Adipocyte (in vitro differentiated cells): ENCODE measurements at regions not wholly inside any gene's neighbourhood (a gene's known extent, or its start where the extent isn't known, plus 50 kb on each side); places are given as distances from the start of the nearest gene placed in this dataset.

Experiments used
- DNase-seq: peaks from one replicate; pipeline ENCODE4 v3.0.0-alpha.2; 2015; ENCODE audit warnings: low read depth
- H3K27me3 ChIP-seq: replicated peaks from 2 replicates; pipeline ENCODE4 v1.7.0; 2013; ENCODE audit warnings: mild to moderate bottlenecking, low read length, moderate library complexity; ENCODE audit not compliant: control insufficient read depth, insufficient read depth
- H3K36me3 ChIP-seq: 2 replicates; pipeline ENCODE4 v1.7.0; 2013; ENCODE audit warnings: low read length, mild to moderate bottlenecking, moderate library complexity; ENCODE audit not compliant: control insufficient read depth, insufficient read depth, severe bottlenecking
- H3K4me1 ChIP-seq: 2 replicates; pipeline ENCODE4 v1.7.0; 2013; ENCODE audit warnings: mild to moderate bottlenecking, low read length, moderate library complexity; ENCODE audit not compliant: control insufficient read depth, insufficient read depth
- H3K4me3 ChIP-seq: 2 replicates; pipeline ENCODE4 v1.7.0; 2013; ENCODE audit warnings: mild to moderate bottlenecking, low read length, moderate library complexity
- H3K9ac ChIP-seq: 2 replicates; pipeline ENCODE4 v1.7.0; 2013; ENCODE audit warnings: mild to moderate bottlenecking, low read length, moderate library complexity
- H3K9me3 ChIP-seq: 2 replicates; pipeline ENCODE4 v1.7.0; 2013; ENCODE audit warnings: mild to moderate bottlenecking, low read length, moderate library complexity; ENCODE audit not compliant: control insufficient read depth

DNA sequence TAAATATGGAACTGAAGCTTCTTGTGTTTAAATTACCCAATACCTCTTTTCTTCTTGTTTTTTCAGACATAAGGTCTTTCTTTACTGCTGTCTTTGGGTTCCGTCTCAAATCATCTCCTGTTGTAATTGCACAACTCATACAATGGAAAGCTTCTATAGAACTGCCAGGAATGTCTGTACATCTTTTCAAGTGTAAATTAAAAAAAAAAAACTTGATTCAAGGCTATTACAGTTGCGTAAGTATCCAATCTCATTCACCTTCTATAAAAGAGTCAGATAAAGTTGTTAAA is 243.5 kb downstream of the ICE1 start:
- H3K9me3 ChIP-seq = no peaks in the 10 kb centered on the region
- no peaks in the 10 kb centered on the region for H3K27me3 ChIP-seq
- no peaks in the 10 kb centered on the region for H3K36me3 ChIP-seq
- H3K4me3 ChIP-seq = no peak overlapping the region
- no peak for DNase-seq
- peaks cover 9% of the 10 kb centered on the region for H3K4me1 ChIP-seq
- no peak overlapping the region for H3K9ac ChIP-seq

DNA sequence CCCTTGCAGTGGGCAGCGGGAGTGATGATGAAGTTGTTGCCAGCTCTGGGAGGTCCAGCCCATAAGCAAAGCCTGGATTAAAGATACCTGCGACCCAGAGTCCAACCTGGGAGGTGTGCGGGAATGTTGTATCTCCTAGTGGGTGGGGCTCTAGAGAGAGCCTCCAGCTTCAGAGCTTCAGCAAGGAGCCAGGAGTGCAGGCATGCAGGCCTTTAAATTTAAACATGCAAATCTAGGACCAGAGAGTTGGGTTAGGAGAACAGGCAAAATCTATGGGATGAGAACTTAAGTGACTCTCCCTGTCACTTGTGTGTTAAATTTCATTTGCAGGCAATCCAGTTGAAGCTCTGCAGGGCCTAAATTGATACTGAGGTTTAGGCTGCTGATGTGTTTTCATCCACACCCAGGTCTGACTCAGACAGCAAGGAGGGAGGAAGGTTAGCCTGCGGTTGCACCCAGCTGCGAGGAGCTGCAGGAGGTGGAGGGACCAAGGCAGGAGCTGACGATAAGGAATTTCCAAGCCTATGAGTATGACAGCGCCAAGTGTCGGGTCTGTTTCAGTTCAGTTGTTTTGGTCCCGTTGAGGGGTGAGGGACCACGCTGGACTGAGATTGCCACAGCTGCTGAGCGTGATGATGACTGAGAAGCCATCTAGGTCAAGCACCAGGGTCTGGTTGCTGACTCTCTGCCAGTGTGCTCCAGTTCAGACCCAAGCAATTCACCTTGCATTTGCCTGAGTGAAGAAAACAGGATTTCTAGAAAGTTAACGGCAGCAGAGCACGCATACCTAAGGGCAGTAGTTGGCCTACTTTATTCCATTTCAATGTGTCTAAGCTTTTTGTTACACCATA is 243.0 kb downstream of the ICE1 start:
- no peak for DNase-seq
- Histone ChIP-seq H3K4me3 (no peak overlapping the region), H3K36me3 (no peaks in the 10 kb centered on the region), H3K4me1 (peaks cover 9% of the 10 kb centered on the region), H3K9ac (no peak overlapping the region), H3K9me3 (no peaks in the 10 kb centered on the region), H3K27me3 (no peaks in the 10 kb centered on the region)

DNA sequence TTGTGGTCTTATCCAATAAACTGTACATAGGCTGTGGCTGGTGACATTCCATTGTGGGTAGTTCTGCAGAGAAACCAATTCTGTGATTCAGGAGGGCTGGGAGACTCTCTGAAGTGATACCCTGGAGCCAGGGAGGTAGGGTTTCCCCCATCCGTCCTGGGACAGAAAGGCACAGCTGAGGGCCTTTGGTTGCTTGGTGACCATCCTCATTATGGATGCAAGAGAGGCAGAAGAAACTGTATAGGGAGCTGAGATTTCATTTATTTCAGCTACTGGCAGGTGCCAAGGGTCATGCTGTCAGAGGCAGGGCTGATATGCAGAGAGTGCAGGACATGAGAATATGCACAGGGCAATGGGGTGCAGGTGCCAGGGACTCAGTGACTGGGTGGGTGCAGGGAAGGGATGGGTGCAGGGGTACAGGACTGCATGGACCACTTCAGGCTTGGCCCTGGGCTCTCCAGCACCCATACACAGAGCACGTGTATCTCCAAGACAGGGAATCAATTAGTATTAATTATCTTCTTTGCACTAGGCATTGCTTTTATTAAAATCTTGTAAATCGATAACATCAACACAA is 236.5 kb downstream of the ICE1 start:
- no peak for DNase-seq
- H3K27me3 ChIP-seq = no peaks in the 10 kb centered on the region
- peaks cover 12% of the 10 kb centered on the region for H3K4me1 ChIP-seq
- no peak overlapping the region for H3K4me3 ChIP-seq
- no peaks in the 10 kb centered on the region for H3K9me3 ChIP-seq
- no peaks in the 10 kb centered on the region for H3K36me3 ChIP-seq
- H3K9ac ChIP-seq = no peak overlapping the region

DNA sequence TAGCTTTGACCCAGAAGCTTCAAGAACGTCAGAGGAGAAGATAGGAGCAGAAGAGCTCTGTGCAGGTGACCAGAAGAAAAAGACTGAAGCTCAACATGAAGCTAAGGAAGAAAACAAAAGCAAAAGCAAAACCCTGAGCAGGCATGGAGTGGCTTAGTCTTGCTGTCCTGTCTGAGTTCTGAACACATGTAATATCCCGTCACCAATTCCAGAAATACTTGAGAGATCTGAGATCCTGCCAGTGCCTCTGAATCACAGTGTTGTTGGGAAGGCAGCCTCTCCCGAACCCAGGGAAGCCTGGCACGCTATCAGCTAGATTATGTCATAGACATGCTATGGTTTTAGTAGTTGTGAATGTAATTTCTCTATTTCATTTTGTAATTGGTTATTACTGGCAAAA is 235.7 kb downstream of the ICE1 start:
- H3K4me3 ChIP-seq = peak overlapping the region; percentile 73
- no peaks in the 10 kb centered on the region for H3K9me3 ChIP-seq
- no peaks in the 10 kb centered on the region for H3K27me3 ChIP-seq
- peaks cover 12% of the 10 kb centered on the region for H3K4me1 ChIP-seq
- DNase-seq = peak; percentile 15
- H3K36me3 ChIP-seq = no peaks in the 10 kb centered on the region
- peak overlapping the region; percentile 45 for H3K9ac ChIP-seq

DNA sequence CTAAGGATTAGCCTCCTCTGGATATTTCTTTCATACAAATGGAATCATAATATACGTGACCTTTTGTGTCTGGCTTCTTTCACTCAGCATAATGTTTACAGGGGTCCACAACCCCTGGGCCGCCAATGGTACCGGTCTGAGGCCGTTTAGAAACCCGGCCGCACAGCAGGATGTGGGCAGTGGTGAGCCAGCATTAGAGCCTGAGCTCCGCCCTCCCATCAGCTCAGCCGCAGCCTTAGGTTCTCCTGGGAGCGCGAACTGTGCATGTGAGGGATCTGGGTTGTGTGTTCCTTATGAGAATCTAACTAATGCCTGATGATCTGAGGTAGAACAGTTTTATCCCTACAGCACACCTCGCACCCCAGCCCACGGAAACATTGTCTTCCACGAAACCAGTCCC is 229.7 kb downstream of the ICE1 start:
- DNase-seq = no peak
- H3K27me3 ChIP-seq = no peaks in the 10 kb centered on the region
- no peaks in the 10 kb centered on the region for H3K36me3 ChIP-seq
- no peak overlapping the region for H3K9ac ChIP-seq
- no peaks in the 10 kb centered on the region for H3K9me3 ChIP-seq
- no peaks in the 10 kb centered on the region for H3K4me1 ChIP-seq
- H3K4me3 ChIP-seq = no peak overlapping the region

DNA sequence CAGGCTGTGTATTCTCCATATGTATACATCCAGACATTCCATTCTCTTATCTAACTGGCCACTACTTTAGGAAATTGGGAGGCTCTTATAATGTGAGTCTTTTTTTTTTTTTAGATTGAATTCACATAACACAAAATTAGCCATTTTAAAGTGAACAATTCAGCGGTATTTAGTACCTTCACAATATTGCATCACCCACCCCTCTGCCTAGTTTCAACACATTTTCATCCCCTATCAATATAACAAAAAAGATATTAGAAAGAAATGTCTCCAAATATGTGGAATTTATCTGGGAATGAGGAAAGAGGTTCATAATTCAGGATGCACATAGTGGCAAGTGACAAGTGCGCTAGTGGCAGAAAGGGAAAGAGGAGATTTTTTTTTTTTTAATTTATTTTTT is 228.5 kb downstream of the ICE1 start:
- H3K9ac ChIP-seq = no peak overlapping the region
- no peak for DNase-seq
- H3K36me3 ChIP-seq = no peaks in the 10 kb centered on the region
- no peaks in the 10 kb centered on the region for H3K4me1 ChIP-seq
- no peaks in the 10 kb centered on the region for H3K27me3 ChIP-seq
- H3K9me3 ChIP-seq = no peaks in the 10 kb centered on the region
- H3K4me3 ChIP-seq = no peak overlapping the region

DNA sequence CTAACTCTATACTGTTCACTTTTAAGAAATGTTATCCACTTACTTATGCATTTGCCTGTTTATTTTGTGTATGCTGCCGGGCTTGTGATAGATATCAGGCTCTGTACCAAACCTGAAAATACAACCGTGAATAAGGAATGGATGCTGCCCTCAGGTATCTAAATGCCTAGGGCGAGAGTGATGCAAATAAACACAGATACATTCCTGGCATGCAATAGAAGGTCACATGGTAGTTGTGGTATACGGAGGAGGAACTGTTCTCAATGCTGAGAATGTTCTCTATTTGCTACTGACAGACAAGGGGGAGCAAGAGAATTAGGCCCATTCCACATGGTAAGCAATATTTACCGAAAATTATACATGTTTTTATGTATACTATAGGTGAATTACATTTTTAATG is 227.8 kb downstream of the ICE1 start:
- H3K9ac ChIP-seq = no peak overlapping the region
- H3K4me3 ChIP-seq = no peak overlapping the region
- peak; percentile 6 for DNase-seq
- H3K4me1 ChIP-seq = no peaks in the 10 kb centered on the region
- no peaks in the 10 kb centered on the region for H3K9me3 ChIP-seq
- no peaks in the 10 kb centered on the region for H3K36me3 ChIP-seq
- H3K27me3 ChIP-seq = no peaks in the 10 kb centered on the region

DNA sequence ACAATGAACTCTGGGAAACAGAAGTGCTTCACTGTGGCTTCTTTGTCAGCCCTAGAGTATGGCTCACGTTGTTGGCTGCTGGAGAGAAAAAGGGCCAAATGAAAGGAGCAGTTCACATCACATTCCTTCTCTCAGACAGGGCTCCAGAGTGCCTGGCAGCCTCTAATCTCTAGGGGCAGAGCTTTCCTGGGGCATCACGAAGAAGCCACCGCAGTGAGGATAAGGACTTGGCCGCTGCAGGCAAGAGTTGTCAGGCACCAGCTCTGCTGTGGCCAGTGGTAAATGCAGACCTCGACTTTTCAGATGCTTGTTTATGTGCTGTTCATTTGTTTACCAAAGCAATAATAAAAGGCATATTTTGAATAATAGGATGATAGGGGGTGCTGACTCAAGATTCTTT is 227.2 kb downstream of the ICE1 start:
- no peaks in the 10 kb centered on the region for H3K27me3 ChIP-seq
- no peaks in the 10 kb centered on the region for H3K9me3 ChIP-seq
- DNase-seq = peak; percentile 1
- no peak overlapping the region for H3K9ac ChIP-seq
- no peaks in the 10 kb centered on the region for H3K4me1 ChIP-seq
- no peak overlapping the region for H3K4me3 ChIP-seq
- H3K36me3 ChIP-seq = no peaks in the 10 kb centered on the region

DNA sequence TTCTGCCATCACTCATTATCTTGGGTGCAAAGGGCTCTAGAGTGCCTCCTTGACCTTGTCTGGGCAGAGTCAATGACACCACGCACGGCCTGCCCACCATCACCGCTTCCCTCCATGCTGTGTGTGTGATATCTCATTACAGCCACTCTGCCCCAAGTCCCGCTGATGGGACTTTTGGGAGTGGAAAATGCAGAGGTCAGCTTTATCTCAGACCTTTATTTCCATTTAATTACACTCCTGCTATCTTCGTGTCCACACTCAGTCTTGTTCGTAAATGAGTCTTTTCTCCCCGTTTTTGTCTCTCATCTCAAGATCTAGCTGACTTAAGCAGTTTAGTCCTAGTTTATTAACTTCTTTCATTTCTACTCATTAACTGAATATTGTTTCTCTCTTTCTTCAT is 226.2 kb downstream of the ICE1 start:
- no peak for DNase-seq
- no peaks in the 10 kb centered on the region for H3K36me3 ChIP-seq
- H3K27me3 ChIP-seq = no peaks in the 10 kb centered on the region
- H3K4me1 ChIP-seq = no peaks in the 10 kb centered on the region
- no peak overlapping the region for H3K9ac ChIP-seq
- no peaks in the 10 kb centered on the region for H3K9me3 ChIP-seq
- no peak overlapping the region for H3K4me3 ChIP-seq

DNA sequence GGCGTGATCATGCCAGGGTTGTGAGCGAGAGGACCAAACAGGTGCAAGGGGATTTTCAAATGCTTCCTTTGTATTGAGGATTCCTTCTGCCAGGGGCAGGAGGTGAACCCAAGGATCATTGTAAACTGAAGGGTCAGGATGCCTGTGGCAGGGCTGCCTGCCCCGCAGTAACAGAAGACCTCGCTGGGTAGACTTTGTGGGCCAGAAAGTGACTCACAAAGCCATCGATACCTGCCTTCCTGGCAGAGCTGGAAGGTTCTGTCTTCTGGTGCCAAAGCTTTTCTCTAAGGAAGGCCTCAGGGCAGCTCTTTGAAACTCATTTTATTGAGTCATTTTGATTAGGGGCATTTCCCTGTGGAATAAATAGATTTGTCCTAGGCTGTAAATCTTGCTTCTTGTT is 223.4 kb downstream of the ICE1 start:
- Histone ChIP-seq H3K9me3 (no peaks in the 10 kb centered on the region), H3K27me3 (peaks cover 7% of the 10 kb centered on the region), H3K4me3 (no peak overlapping the region), H3K9ac (no peak overlapping the region), H3K4me1 (no peaks in the 10 kb centered on the region), H3K36me3 (no peaks in the 10 kb centered on the region)
- no peak for DNase-seq

DNA sequence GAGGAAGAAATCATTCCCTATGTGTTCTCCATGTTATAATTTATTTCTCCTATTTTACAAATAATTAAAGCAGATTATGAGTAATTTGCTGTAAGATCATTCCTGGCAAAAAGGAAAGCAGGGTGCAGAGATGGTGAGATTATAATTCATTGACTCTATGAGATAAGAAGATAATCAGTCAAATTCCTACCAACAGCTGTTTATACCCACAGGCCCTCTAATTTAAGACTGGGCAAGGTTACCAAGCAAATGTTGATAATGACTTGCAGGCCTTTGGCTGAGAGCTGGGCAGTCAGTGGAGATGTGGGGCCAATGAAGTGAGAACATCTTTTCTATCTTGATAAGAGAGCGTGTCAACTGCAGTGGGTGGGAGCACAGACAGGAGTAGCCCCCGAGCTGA is 222.7 kb downstream of the ICE1 start:
- peaks cover 7% of the 10 kb centered on the region for H3K27me3 ChIP-seq
- H3K9ac ChIP-seq = no peak overlapping the region
- no peaks in the 10 kb centered on the region for H3K9me3 ChIP-seq

DNA sequence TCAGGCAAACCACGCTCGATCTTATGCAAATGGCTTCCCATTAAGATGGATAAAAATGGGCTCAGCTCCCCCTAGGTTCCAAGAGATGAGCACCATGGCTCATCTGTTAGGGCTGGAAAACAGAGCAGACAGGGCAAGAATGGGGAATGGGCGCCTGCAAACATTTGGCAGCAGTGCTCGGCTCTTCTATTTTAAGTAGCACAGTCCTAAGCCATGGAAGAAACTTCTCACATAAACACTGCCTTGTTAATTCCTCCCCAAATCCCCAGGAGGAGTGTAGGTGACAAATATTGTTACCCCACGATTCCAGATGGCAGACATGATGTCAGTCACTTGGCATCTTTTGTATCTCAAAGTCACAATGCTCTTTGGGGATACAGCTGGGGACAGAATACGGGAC is 221.8 kb downstream of the ICE1 start:
- no peaks in the 10 kb centered on the region for H3K9me3 ChIP-seq
- no peaks in the 10 kb centered on the region for H3K4me1 ChIP-seq
- H3K9ac ChIP-seq = no peak overlapping the region
- peaks cover 7% of the 10 kb centered on the region for H3K27me3 ChIP-seq
- DNase-seq = no peak
- no peaks in the 10 kb centered on the region for H3K36me3 ChIP-seq
- no peak overlapping the region for H3K4me3 ChIP-seq

More for the DNA sequence above, 222.7 kb downstream of the ICE1 start:
- H3K36me3 ChIP-seq = no peaks in the 10 kb centered on the region
- DNase-seq = no peak
- H3K4me1 ChIP-seq = no peaks in the 10 kb centered on the region
- no peak overlapping the region for H3K4me3 ChIP-seq
